ENCODE measurements at regions not wholly inside any gene's neighbourhood (a gene's known extent, or its start where the extent isn't known, plus 50 kb on each side); places are given as distances from the start of the nearest gene placed in this dataset.
"Not testable (repeated sequence)": the region's sequence is repeated elsewhere in the genome, so short reads cannot be mapped to it uniquely, and the experiment has no call there.

GRCh38 chr1:233485385-233485784, 128.5 kb upstream of the KCNK1 start:
- peaks cover 0 to 2% of the 10 kb centered on the region in 2 donors for H3K9me3 Mint-ChIP-seq
- no peak for DNase-seq
- peaks cover 27 to 56% of the 10 kb centered on the region in 2 donors for H3K27me3 Mint-ChIP-seq
- no peaks in the 10 kb centered on the region for H3K36me3 Mint-ChIP-seq (ENCODE audit: insufficient read depth)
- ATAC-seq (replicated peaks): no peak
- no peak overlapping the region for H3K27ac Mint-ChIP-seq
- H3K4me1 Mint-ChIP-seq (ENCODE audit: low read depth in 2 of 2): no peaks in the 10 kb centered on the region
- H3K4me3 Mint-ChIP-seq: no peak overlapping the region

GRCh38 chr1:233485809-233486398, 128.0 kb upstream of the KCNK1 start:
- DNase-seq (no peak), ATAC-seq (replicated peaks) (no peak)
- Mint-ChIP-seq H3K36me3 (ENCODE audit: insufficient read depth) (no peaks in the 10 kb centered on the region), H3K4me3 (no peak overlapping the region), H3K27ac (no peak overlapping the region), H3K27me3 (peaks cover 27 to 61% of the 10 kb centered on the region in 2 donors), H3K9me3 (peaks cover 0 to 2% of the 10 kb centered on the region in 2 donors), H3K4me1 (ENCODE audit: low read depth in 2 of 2) (no peaks in the 10 kb centered on the region)

- ATAC-seq (replicated peaks): no peak
- no peak for DNase-seq
- no peaks in the 10 kb centered on the region for H3K36me3 Mint-ChIP-seq (ENCODE audit: insufficient read depth)
- H3K4me3 Mint-ChIP-seq: no peak overlapping the region
- peaks cover 0 to 2% of the 10 kb centered on the region in 2 donors for H3K9me3 Mint-ChIP-seq
- H3K27ac Mint-ChIP-seq: no peak overlapping the region
- peaks cover 28 to 59% of the 10 kb centered on the region in 2 donors for H3K27me3 Mint-ChIP-seq
- H3K4me1 Mint-ChIP-seq (ENCODE audit: low read depth in 2 of 2): no peaks in the 10 kb centered on the region
Measured at GRCh38 chr1:233487408-233487807, 126.5 kb upstream of the KCNK1 start.

- no peak for DNase-seq
- ATAC-seq (replicated peaks): no peak
- peaks cover 28 to 43% of the 10 kb centered on the region in 2 donors for H3K27me3 Mint-ChIP-seq
- no peak overlapping the region for H3K4me3 Mint-ChIP-seq
- no peaks in the 10 kb centered on the region for H3K4me1 Mint-ChIP-seq (ENCODE audit: low read depth in 2 of 2)
- H3K36me3 Mint-ChIP-seq (ENCODE audit: insufficient read depth): no peaks in the 10 kb centered on the region
- no peak overlapping the region for H3K27ac Mint-ChIP-seq
- no peaks in the 10 kb centered on the region for H3K9me3 Mint-ChIP-seq
Measured at GRCh38 chr1:233489411-233489810, 124.5 kb upstream of the KCNK1 start.

- Mint-ChIP-seq H3K27me3 (peaks cover 28 to 36% of the 10 kb centered on the region in 2 donors), H3K9me3 (no peaks in the 10 kb centered on the region), H3K36me3 (ENCODE audit: insufficient read depth) (no peaks in the 10 kb centered on the region), H3K4me1 (ENCODE audit: low read depth in 2 of 2) (no peaks in the 10 kb centered on the region), H3K27ac (no peak overlapping the region), H3K4me3 (no peak overlapping the region)
- no peak for DNase-seq
- ATAC-seq (replicated peaks): no peak
Measured at GRCh38 chr1:233490488-233490887, 123.4 kb upstream of the KCNK1 start.

GRCh38 chr1:233491953-233492620, 121.8 kb upstream of the KCNK1 start:
- Mint-ChIP-seq H3K36me3 (ENCODE audit: insufficient read depth) (no peaks in the 10 kb centered on the region), H3K27ac (no peak overlapping the region), H3K27me3 (peaks cover 21 to 38% of the 10 kb centered on the region in 2 donors), H3K4me3 (no peak overlapping the region), H3K4me1 (ENCODE audit: low read depth in 2 of 2) (no peaks in the 10 kb centered on the region), H3K9me3 (no peaks in the 10 kb centered on the region)
- ATAC-seq (replicated peaks) (no peak), DNase-seq (no peak)

GRCh38 chr1:233496993-233497392, 116.9 kb upstream of the KCNK1 start:
- Mint-ChIP-seq H3K36me3 (ENCODE audit: insufficient read depth) (no peaks in the 10 kb centered on the region), H3K4me1 (ENCODE audit: low read depth in 2 of 2) (no peaks in the 10 kb centered on the region), H3K9me3 (no peaks in the 10 kb centered on the region), H3K4me3 (no peak overlapping the region), H3K27ac (no peak overlapping the region), H3K27me3 (peaks cover 6 to 42% of the 10 kb centered on the region in 2 donors)
- no peak for ATAC-seq (replicated peaks)
- DNase-seq: no peak

- no peaks in the 10 kb centered on the region for H3K4me1 Mint-ChIP-seq (ENCODE audit: low read depth in 2 of 2)
- no peaks in the 10 kb centered on the region for H3K9me3 Mint-ChIP-seq
- H3K27me3 Mint-ChIP-seq: peaks cover 6 to 42% of the 10 kb centered on the region in 2 donors
- H3K36me3 Mint-ChIP-seq (ENCODE audit: insufficient read depth): no peaks in the 10 kb centered on the region
- no peak overlapping the region for H3K27ac Mint-ChIP-seq
- ATAC-seq (replicated peaks): no peak
- DNase-seq: no peak
- no peak overlapping the region for H3K4me3 Mint-ChIP-seq
Measured at GRCh38 chr1:233497679-233498078, 116.2 kb upstream of the KCNK1 start.

- H3K9me3 Mint-ChIP-seq: no peaks in the 10 kb centered on the region
- DNase-seq (no peak), ATAC-seq (replicated peaks) (no peak)
- H3K4me3 Mint-ChIP-seq: no peak overlapping the region
- H3K27ac Mint-ChIP-seq: no peak overlapping the region
- H3K4me1 Mint-ChIP-seq (ENCODE audit: low read depth in 2 of 2): no peaks in the 10 kb centered on the region
- no peaks in the 10 kb centered on the region for H3K36me3 Mint-ChIP-seq (ENCODE audit: insufficient read depth)
- H3K27me3 Mint-ChIP-seq: peaks cover 6 to 42% of the 10 kb centered on the region in 2 donors
Measured at GRCh38 chr1:233500106-233500505, 113.8 kb upstream of the KCNK1 start.

GRCh38 chr1:233503366-233503954, 110.4 kb upstream of the KCNK1 start:
- H3K27me3 Mint-ChIP-seq: peaks cover 0 to 16% of the 10 kb centered on the region in 2 donors

GRCh38 chr1:233505130-233505529, 108.8 kb upstream of the KCNK1 start:
- Mint-ChIP-seq H3K36me3 (ENCODE audit: insufficient read depth) (no peaks in the 10 kb centered on the region), H3K4me3 (no peak overlapping the region), H3K27me3 (peaks cover 0 to 7% of the 10 kb centered on the region in 2 donors), H3K27ac (no peak overlapping the region), H3K9me3 (peaks cover 0 to 3% of the 10 kb centered on the region in 2 donors), H3K4me1 (ENCODE audit: low read depth in 2 of 2) (no peaks in the 10 kb centered on the region)
- no peak for ATAC-seq (replicated peaks)
- no peak for DNase-seq

More at GRCh38 chr1:233503366-233503954, 110.4 kb upstream of the KCNK1 start:
- H3K9me3 Mint-ChIP-seq: peaks cover 0 to 3% of the 10 kb centered on the region in 2 donors
- H3K36me3 Mint-ChIP-seq (ENCODE audit: insufficient read depth): no peaks in the 10 kb centered on the region
- DNase-seq: no peak
- H3K27ac Mint-ChIP-seq: no peak overlapping the region
- H3K4me1 Mint-ChIP-seq (ENCODE audit: low read depth in 2 of 2): no peaks in the 10 kb centered on the region
- no peak overlapping the region for H3K4me3 Mint-ChIP-seq
- no peak for ATAC-seq (replicated peaks)

- H3K27ac Mint-ChIP-seq; H3K4me3 Mint-ChIP-seq; ATAC-seq (replicated peaks); H3K9me3 Mint-ChIP-seq; DNase-seq; H3K4me1 Mint-ChIP-seq (ENCODE audit: low read depth in 2 of 2); H3K36me3 Mint-ChIP-seq (ENCODE audit: insufficient read depth); H3K27me3 Mint-ChIP-seq: not testable (repeated sequence)
Measured at GRCh38 chr1:233505889-233506288, 108.0 kb upstream of the KCNK1 start.

GRCh38 chr1:233509526-233509925, 104.4 kb upstream of the KCNK1 start:
- no peaks in the 10 kb centered on the region for H3K4me1 Mint-ChIP-seq (ENCODE audit: low read depth in 2 of 2)
- DNase-seq: no peak
- H3K27me3 Mint-ChIP-seq: peaks cover 0 to 9% of the 10 kb centered on the region in 2 donors
- H3K36me3 Mint-ChIP-seq (ENCODE audit: insufficient read depth): no peaks in the 10 kb centered on the region
- no peak for ATAC-seq (replicated peaks)
- H3K4me3 Mint-ChIP-seq: no peak overlapping the region
- H3K27ac Mint-ChIP-seq: no peak overlapping the region
- peaks cover 0 to 3% of the 10 kb centered on the region in 2 donors for H3K9me3 Mint-ChIP-seq

GRCh38 chr1:233512538-233512937, 101.4 kb upstream of the KCNK1 start:
- Mint-ChIP-seq H3K27me3 (peaks cover 0 to 9% of the 10 kb centered on the region in 2 donors), H3K27ac (no peak overlapping the region), H3K4me3 (no peak overlapping the region), H3K4me1 (ENCODE audit: low read depth in 2 of 2) (no peaks in the 10 kb centered on the region), H3K9me3 (no peaks in the 10 kb centered on the region), H3K36me3 (ENCODE audit: insufficient read depth) (no peaks in the 10 kb centered on the region)
- ATAC-seq (replicated peaks) (no peak), DNase-seq (no peak)

Measured in effector memory CD8-positive, alpha-beta T cell (primary cell).